Endothelial cell of umbilical vein (primary cell): ENCODE measurements at regions not wholly inside any gene's neighbourhood (a gene's known extent, or its start where the extent isn't known, plus 50 kb on each side); places are given as distances from the start of the nearest gene placed in this dataset.
A peak's percentile ranks its signal among the peaks of the same experiment; 100 is the strongest.

Experiments
- BruUV-seq: library from RNA; stranded (reverse); fragments of 400-500 nt; replicated peaks from 2 replicates; lab custom pipeline; 2021; lab: Mats Ljungman, UMichigan
- CTCF ChIA-PET: fragments of 300-600, 350-600 bp; sonication (Branson Sonifier 250); formaldehyde crosslinking; loops from one replicate; lab custom pipeline; 2021; ENCODE audit warnings: antibody characterized with exemption, inconsistent platforms; lab: Charles Lee
- POLR2A ChIA-PET: fragments of 300-600, 350-600 bp; sonication (Branson Sonifier 250); formaldehyde crosslinking; loops from one replicate; lab custom pipeline; 2021; ENCODE audit warnings: antibody characterized with exemption, inconsistent platforms; lab: Charles Lee
- DNase-seq: peaks from one replicate; pipeline ENCODE4 v3.0.0-alpha.2; 2011; ENCODE audit warnings: low read depth, low spot score
- FAIRE-seq: peaks from 2 replicates; lab custom pipeline; 2011; peaks lifted over from hg19 to GRCh38; lab: Jason Lieb, UNC
- H2AFZ ChIP-seq: 2 replicates; pipeline ENCODE4 v1.6.0; 2012; ENCODE audit warnings: low read depth, low read length, control low read depth, inconsistent platforms
- H3K27ac ChIP-seq: 2 replicates; pipeline ENCODE4 v1.5.1; 2011; ENCODE audit warnings: low read depth, mild to moderate bottlenecking, control low read depth, low read length, moderate library complexity; ENCODE audit not compliant: insufficient read depth
- H3K27me3 ChIP-seq, 2 experiments: 2 replicates each; pipeline versions ENCODE4 v1.6.0 to v1.6.1; 2011; ENCODE audit warnings: low read length in 2 of 2, mixed read lengths in 1 of 2; ENCODE audit not compliant: control insufficient read depth in 2 of 2, insufficient read depth in 2 of 2
- H3K36me3 ChIP-seq, 2 experiments: 2 replicates in 1 of 2; 3 replicates in 1 of 2; pipeline ENCODE4 v1.5.1; 2011; ENCODE audit warnings: low read length in 2 of 2, mild to moderate bottlenecking in 1 of 2, moderate library complexity in 1 of 2; ENCODE audit not compliant: control insufficient read depth in 2 of 2, insufficient read depth in 2 of 2; ENCODE audit errors: extremely low read depth in 1 of 2
- H3K4me1 ChIP-seq: 3 replicates; pipeline ENCODE4 v1.5.1; 2011; ENCODE audit warnings: mild to moderate bottlenecking, low read length; ENCODE audit not compliant: control insufficient read depth, insufficient read depth; ENCODE audit errors: extremely low read depth
- H3K4me2 ChIP-seq: 2 replicates; pipeline ENCODE4 v1.6.1; 2011; ENCODE audit warnings: low read length, control low read depth, mixed read lengths; ENCODE audit not compliant: insufficient read depth
- H3K4me3 ChIP-seq, 3 experiments: fragments of 200-600 bp in 1 of 3; sonication (generic), shearing (Covaris generic) in 1 of 3; replicated peaks in 1 of 3; 2 replicates each; pipeline ENCODE4 v1.5.1; 2011 to 2016; ENCODE audit warnings: control low read depth in 3 of 3, low read length in 3 of 3, mild to moderate bottlenecking in 2 of 3, inconsistent platforms in 1 of 3, low read depth in 1 of 3, moderate library complexity in 1 of 3; ENCODE audit not compliant: insufficient read depth in 1 of 3
- H3K79me2 ChIP-seq: 2 replicates; pipeline ENCODE4 v1.6.0; 2012; ENCODE audit warnings: low read length, inconsistent platforms; ENCODE audit not compliant: control insufficient read depth, insufficient read depth
- H3K9ac ChIP-seq: replicated peaks from 2 replicates; pipeline ENCODE3; 2011; ENCODE audit warnings: low read length, control low read depth; ENCODE audit not compliant: insufficient read depth; ENCODE audit errors: extremely low read depth
- H3K9me1 ChIP-seq: replicated peaks from 3 replicates; pipeline ENCODE4 v1.6.0; 2011; ENCODE audit warnings: mild to moderate bottlenecking, low read length; ENCODE audit not compliant: control insufficient read depth, insufficient read depth; ENCODE audit errors: extremely low read depth
- H3K9me3 ChIP-seq: replicated peaks from 2 replicates; pipeline ENCODE4 v1.5.1; 2012; ENCODE audit warnings: low read length, inconsistent platforms; ENCODE audit not compliant: control insufficient read depth, insufficient read depth
- H4K20me1 ChIP-seq: replicated peaks from 2 replicates; pipeline ENCODE3; 2011; ENCODE audit warnings: mild to moderate bottlenecking, low read length; ENCODE audit not compliant: control insufficient read depth, insufficient read depth; ENCODE audit errors: extremely low read depth
- CTCF ChIP-seq, 2 donors: IDR thresholded peaks; 1 replicate in 1 of 2; 2 replicates in 1 of 2; pipeline ENCODE4 v1.5.1; 2011; ENCODE audit warnings: low read length in 2 of 2, mild to moderate bottlenecking in 2 of 2, moderate library complexity in 2 of 2, control low read depth in 1 of 2, inconsistent platforms in 1 of 2, low read depth in 1 of 2; ENCODE audit not compliant: insufficient read depth in 1 of 2; ENCODE audit errors: extremely low read depth in 1 of 2
- FOS ChIP-seq: IDR thresholded peaks from 2 replicates; pipeline ENCODE4 v1.6.1; 2011; ENCODE audit warnings: mild to moderate bottlenecking, low read length, moderate library complexity, borderline replicate concordance; ENCODE audit not compliant: insufficient read depth
- JUN ChIP-seq: IDR thresholded peaks from 2 replicates; pipeline ENCODE4 v1.6.1; 2011; ENCODE audit warnings: borderline replicate concordance, low read depth; ENCODE audit not compliant: insufficient read length, insufficient read depth
- MYC ChIP-seq: IDR thresholded peaks from one replicate; pipeline ENCODE4 v1.6.1; 2011; ENCODE audit warnings: mild to moderate bottlenecking, low read depth, low read length
- POLR2A ChIP-seq: IDR thresholded peaks from 2 replicates; pipeline ENCODE4 v1.6.1; 2012; ENCODE audit warnings: low read depth, mild to moderate bottlenecking, control low read depth, low read length
- POLR2AphosphoS5 ChIP-seq: IDR thresholded peaks from 2 replicates; pipeline ENCODE4 v1.6.1; 2012; ENCODE audit warnings: low read depth, mild to moderate bottlenecking, control low read depth, low read length, moderate library complexity; ENCODE audit not compliant: insufficient read depth
- dilution Hi-C: fragments of 300-500 bp; cut with MboI; formaldehyde crosslinking; loops from one replicate; pipeline ENCODE4 v1.15.0; 2019; ENCODE audit warnings: low sequenced_read_pairs; ENCODE audit not compliant: extremely low pct_ligation_motif_present
- intact Hi-C: fragments of 100-400 bp; cut with micrococcal nuclease; formaldehyde crosslinking; loops from one replicate; pipeline ENCODE4 v1.10.0; 2022

DNA sequence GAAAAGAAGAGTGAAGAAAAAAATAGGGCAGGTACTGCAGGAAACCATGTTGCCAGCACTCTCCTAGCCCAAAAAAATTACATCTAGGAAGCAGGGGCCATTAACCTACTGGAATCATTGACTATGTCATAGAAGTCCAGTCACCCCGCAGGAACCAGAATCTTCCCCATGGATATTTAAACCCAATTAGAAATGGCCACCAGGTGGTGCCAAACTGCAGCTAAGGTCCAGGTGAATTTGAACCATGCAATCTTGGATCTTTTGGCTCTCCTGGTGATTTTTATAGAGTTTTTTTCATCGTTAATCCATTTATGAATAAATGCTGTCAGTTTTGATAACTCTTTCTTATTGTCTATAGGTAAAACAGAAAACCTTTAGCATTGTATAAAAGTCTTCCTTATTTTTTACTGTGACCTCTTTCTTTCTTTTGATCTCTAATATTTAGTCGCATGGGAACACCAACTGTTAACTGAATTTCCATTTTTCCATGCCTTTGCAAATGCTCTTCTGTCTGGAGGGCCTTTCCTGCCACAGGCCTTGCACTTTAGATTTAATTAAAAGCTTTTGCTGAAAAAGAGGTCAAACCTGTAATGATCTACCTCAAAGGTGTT lies 147.5 kb upstream of the FGF10 start:
- BruUV-seq, result no TSS peak
- H4K20me1 ChIP-seq, result no peaks in the 10 kb centered on the region
- no peak overlapping the region for H3K4me3 ChIP-seq
- no peaks in the 10 kb centered on the region for H3K9me3 ChIP-seq
- H3K27me3 ChIP-seq, result no peaks in the 10 kb centered on the region
- ChIA-PET POLR2A (no interaction called here), CTCF (no interaction called here)
- TF ChIP-seq MYC, result no peak
- peak; percentile 43 to 50 for TF ChIP-seq CTCF (IDR thresholded peaks at IDR 0.05; ENCODE audit: extremely low read depth in 1 of 2, insufficient read depth in 1 of 2, low read depth in 1 of 2, low read length in 2 of 2)
- TF ChIP-seq FOS, result no peak
- no peak for TF ChIP-seq POLR2A
- FAIRE-seq, result peak; percentile 80
- dilution Hi-C loops (no loop called here), intact Hi-C loops (loop anchor here (1.0 to 5.0 kb wide), 2 partner anchors 238 to 986 kb away; no protein-coding TSS in a partner anchor)
- no peaks in the 10 kb centered on the region for H3K4me1 ChIP-seq
- H3K36me3 ChIP-seq, result no peaks in the 10 kb centered on the region
- H3K79me2 ChIP-seq, result no peaks in the 10 kb centered on the region
- no peak overlapping the region for H3K27ac ChIP-seq
- H2AFZ ChIP-seq, result no peak overlapping the region
- DNase-seq, result peak; percentile 28
- no peak overlapping the region for H3K9ac ChIP-seq
- no peaks in the 10 kb centered on the region for H3K9me1 ChIP-seq
- no peak overlapping the region for H3K4me2 ChIP-seq

GRCh38 chr5:44535621-44536020 lies 146.4 kb upstream of the FGF10 start:
- intact Hi-C loops, result loop anchor here (1.0 to 5.0 kb wide), 2 partner anchors 239 to 987 kb away; no protein-coding TSS in a partner anchor
- no peaks in the 10 kb centered on the region for H3K27me3 ChIP-seq

More at GRCh38 chr5:44535621-44536020, 146.4 kb upstream of the FGF10 start:
- no peak overlapping the region for H3K9ac ChIP-seq
- H4K20me1 ChIP-seq, result no peaks in the 10 kb centered on the region
- dilution Hi-C loops, result no loop called here
- ChIA-PET POLR2A (no interaction called here), CTCF (no interaction called here)
- no TSS peak for BruUV-seq
- H3K4me1 ChIP-seq, result no peaks in the 10 kb centered on the region
- H3K9me3 ChIP-seq, result no peaks in the 10 kb centered on the region
- no peaks in the 10 kb centered on the region for H3K79me2 ChIP-seq
- no peaks in the 10 kb centered on the region for H3K36me3 ChIP-seq
- DNase-seq, result no peak
- no peak overlapping the region for H3K4me2 ChIP-seq
- no peaks in the 10 kb centered on the region for H3K9me1 ChIP-seq
- no peak overlapping the region for H3K4me3 ChIP-seq
- no peak for FAIRE-seq
- no peak for TF ChIP-seq POLR2AphosphoS5
- TF ChIP-seq JUN, result no peak
- TF ChIP-seq CTCF (IDR thresholded peaks at IDR 0.05; ENCODE audit: extremely low read depth in 1 of 2, insufficient read depth in 1 of 2, low read depth in 1 of 2, low read length in 2 of 2), result no peak
- no peak overlapping the region for H2AFZ ChIP-seq
- no peak overlapping the region for H3K27ac ChIP-seq
